Motor neuron (in vitro differentiated cells): ENCODE measurements at regions not wholly inside any gene's neighbourhood (a gene's known extent, or its start where the extent isn't known, plus 50 kb on each side); places are given as distances from the start of the nearest gene placed in this dataset.
"Not testable (repeated sequence)": the region's sequence is repeated elsewhere in the genome, so short reads cannot be mapped to it uniquely, and the experiment has no call there.

Experiments used
- ATAC-seq, 8 experiments: fragments of 200-7000 bp; cut with Tn5 transposase; replicated peaks in 6 of 8; 2 replicates each; pipeline ENCODE4 v1.8.0; 2021; ENCODE audit warnings: mild to moderate bottlenecking in 8 of 8, moderate library complexity in 8 of 8
- H3K27ac ChIP-seq, 2 donors: fragments of 250-450 bp; sonication (Bioruptor Pico); 2 replicates each; pipeline ENCODE4 v1.9.0; 2021; ENCODE audit warnings: antibody characterized with exemption in 2 of 2, mild to moderate bottlenecking in 2 of 2, moderate library complexity in 1 of 2
- H3K4me1 ChIP-seq, 2 donors: fragments of 250-450 bp; sonication (Bioruptor Pico); replicated peaks in 1 of 2; 2 replicates each; pipeline ENCODE4 v1.6.1; 2021; ENCODE audit warnings: antibody characterized with exemption in 2 of 2, mild to moderate bottlenecking in 2 of 2, moderate library complexity in 1 of 2
- H3K4me3 ChIP-seq, 5 donors: fragments of 250-450 bp; sonication (Bioruptor Pico); 2 replicates each; pipeline ENCODE4 v1.9.0; 2021; ENCODE audit warnings: antibody characterized with exemption in 5 of 5, mild to moderate bottlenecking in 5 of 5, moderate library complexity in 4 of 5
- WGBS, 10 experiments: fragments of 450-650 bp; shearing (Covaris generic); methylation state at CpG; one replicate each; pipeline ENCODE4 v1.0.0; 2022; 5-methylcytosine and 5-hydroxymethylcytosine counted together
- in situ Hi-C, 9 experiments: fragments of 400-800 bp; cut with MboI; loops; one replicate each; pipeline ENCODE4 v1.15.0; 2021; ENCODE audit warnings: low sequenced_read_pairs in 9 of 9, low pct_unique_long_range_greater_than_20kb in 2 of 9; ENCODE audit not compliant: unreplicated experiment in 9 of 9

DNA sequence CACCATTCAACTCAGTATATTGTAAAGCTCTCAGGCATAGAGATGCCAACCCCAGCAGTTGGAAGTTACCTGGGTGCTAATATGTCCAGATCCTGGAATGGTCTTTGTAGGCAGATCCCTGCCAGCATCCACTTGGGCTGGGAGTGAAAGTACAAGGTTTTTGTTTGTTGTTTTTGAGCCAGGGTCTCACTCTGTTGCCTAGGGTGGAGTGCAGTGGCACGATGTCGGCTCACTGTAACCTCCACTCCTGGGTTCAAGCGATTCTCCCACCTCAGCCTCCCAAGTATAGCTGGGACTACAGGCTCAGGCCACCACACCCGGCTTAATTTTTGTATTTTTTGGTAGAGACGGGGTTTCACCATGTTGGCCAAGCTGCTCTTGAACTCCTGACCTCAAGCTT lies 177.6 kb downstream of the IRF8 start:
- peaks cover 0 to 10% of the 10 kb centered on the region in 2 donors for H3K4me1 ChIP-seq
- in situ Hi-C loops: loop anchor here in 6 of 9 experiments (10.0 kb wide), 1 partner anchor 438 kb away; the partner anchor contains the start of gene FOXF1 (in 6 of the 6)
- H3K4me3 ChIP-seq: no peak overlapping the region
- WGBS, 10 experiments: 70 to 100% (median 89%) methylated on average over 1 to 5 of the region's 5 CpGs; no CpG with 5 or more reads in 3 of the 10 experiments
- no peak overlapping the region for H3K27ac ChIP-seq
- ATAC-seq: no peak

DNA sequence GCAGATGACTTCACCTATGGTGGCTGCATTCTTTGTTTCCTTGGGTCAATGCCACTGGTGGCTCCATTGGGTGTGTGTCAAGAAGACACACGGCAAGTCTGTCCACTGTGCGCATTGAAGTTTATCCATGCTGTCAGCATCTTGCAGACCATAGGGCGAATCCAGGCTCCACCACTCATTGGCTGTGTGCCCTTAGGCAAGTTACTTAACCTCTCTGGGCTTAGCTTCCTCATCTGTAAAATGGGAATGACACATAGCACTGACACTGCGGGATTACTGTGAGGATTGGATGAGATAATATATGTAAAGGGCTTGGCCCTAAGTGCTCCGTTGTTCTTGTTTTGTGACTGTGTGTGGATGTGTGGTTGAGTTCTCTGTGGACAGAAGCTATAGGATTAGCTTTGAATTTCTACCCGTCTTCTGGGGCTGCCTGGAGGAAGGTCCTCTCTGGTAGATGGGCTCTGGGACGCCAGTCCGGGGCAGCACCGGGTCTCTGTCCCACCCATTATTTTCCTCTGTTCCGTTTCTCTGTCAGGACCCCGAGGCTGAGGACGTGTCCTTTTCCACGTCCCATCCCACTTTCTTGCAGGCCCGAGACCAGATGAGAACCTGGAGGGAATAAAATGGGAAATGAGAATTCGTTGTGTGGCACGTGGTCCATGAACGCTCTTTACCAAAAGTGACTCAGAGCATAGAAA lies 178.4 kb downstream of the IRF8 start:
- H3K27ac ChIP-seq: no peak overlapping the region
- no peak overlapping the region for H3K4me3 ChIP-seq
- peaks cover 0 to 14% of the 10 kb centered on the region in 2 donors for H3K4me1 ChIP-seq
- 20 to 100% (median 85%) methylated on average over 1 to 15 of the region's 17 CpGs; no CpG with 5 or more reads in 2 of the 10 experiments for WGBS, 10 experiments
- in situ Hi-C loops: loop anchor here in 6 of 9 experiments (10.0 kb wide), 1 partner anchor 437 kb away; the partner anchor contains the start of gene FOXF1 (in 6 of the 6)
- no peak for ATAC-seq

DNA sequence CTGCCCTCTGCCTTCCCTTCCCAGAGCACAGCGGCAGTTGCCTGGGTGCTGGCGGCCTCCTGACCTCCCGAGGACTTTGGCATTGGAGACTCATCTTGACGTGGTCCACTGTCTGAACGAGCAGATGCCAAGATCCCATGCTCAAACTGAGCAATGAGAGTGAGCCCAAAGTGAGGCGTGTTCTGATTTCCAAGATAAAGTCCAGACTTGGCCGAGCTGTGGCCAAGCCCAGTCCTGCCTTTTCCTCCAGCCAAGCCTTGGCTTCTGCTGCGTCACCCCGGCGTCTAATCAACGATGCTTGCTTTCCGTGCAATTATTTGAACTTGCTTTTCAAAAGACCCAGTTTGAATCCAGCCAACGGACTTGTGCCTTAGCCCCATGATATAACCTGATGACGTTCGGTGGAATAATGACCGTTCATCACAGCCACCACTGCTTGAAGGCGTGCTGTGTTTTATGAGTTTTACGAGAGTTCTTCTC lies 179.2 kb downstream of the IRF8 start:
- ATAC-seq: no peak
- in situ Hi-C loops: loop anchor here in 6 of 9 experiments (10.0 kb wide), 1 partner anchor 437 kb away; the partner anchor contains the start of gene FOXF1 (in 6 of the 6)
- Histone ChIP-seq H3K27ac (no peak overlapping the region), H3K4me1 (peaks cover 4 to 18% of the 10 kb centered on the region in 2 donors), H3K4me3 (no peak overlapping the region)
- WGBS, 10 experiments: 50 to 90% (median 82%) methylated on average over 2 to 16 of the region's 18 CpGs; no CpG with 5 or more reads in 2 of the 10 experiments

DNA sequence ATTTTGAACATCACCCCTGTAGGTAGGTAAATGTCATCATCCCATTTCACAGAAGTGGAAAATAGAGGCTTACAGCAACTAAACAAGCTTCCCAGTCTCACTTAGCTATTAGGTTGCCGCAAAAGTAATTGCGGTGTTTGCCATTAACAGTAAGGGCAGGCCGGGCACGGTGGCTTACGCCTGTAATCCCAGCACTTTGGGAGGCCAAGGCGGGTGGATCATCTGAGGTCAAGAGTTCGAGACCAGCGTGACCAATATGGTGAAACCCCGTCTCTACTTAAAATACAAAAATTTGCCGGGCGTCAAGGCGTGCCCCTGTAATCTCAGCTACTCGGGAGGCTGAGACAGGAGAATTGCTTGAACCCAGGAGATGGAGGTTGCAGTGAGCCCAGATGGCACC lies 179.7 kb downstream of the IRF8 start:
- WGBS, 10 experiments: 53 to 100% (median 93%) methylated on average over 2 to 9 of the region's 13 CpGs; no CpG with 5 or more reads in 4 of the 10 experiments
- H3K27ac ChIP-seq, ATAC-seq, H3K4me3 ChIP-seq: not testable (repeated sequence)
- in situ Hi-C loops: loop anchor here in 6 of 9 experiments (10.0 kb wide), 1 partner anchor 436 kb away; the partner anchor contains the start of gene FOXF1 (in 6 of the 6)
- H3K4me1 ChIP-seq: peaks cover 4 to 18% of the 10 kb centered on the region in 2 donors

DNA sequence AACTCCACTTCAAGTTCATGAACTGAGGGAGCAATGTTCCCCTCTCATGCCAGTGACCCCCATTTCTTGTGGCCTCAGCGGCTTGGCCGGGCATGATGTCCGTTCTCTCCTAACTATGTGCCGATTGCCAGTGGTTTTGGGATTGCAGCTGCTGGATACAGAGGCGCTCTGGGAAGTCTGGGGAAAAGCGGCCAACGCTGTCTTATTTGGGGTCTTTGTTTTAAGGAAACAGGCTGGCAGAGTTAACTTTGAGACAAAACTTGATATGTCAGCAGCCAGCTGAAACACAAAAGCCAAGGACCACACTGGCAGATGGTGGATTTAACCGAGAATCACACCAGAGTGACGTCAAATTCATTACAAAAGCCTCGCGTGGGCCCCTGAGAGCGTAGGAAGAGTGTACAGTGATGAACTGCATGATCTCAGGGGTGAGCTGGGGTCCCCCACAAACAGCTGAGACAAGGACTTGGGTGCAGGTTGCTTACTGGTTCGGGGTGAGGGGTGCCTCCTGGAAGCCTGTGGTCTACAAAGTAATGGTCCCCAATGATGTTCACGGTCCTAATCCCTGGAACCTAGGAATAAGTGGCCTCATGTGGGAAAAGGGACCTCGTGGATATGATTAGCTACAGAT lies 180.4 kb downstream of the IRF8 start:
- WGBS, 10 experiments: 36 to 94% (median 68%) methylated on average over 3 to 15 of the region's 15 CpGs; no CpG with 5 or more reads in 2 of the 10 experiments
- H3K27ac ChIP-seq: no peak overlapping the region
- peaks cover 4 to 18% of the 10 kb centered on the region in 2 donors for H3K4me1 ChIP-seq
- no peak for ATAC-seq
- in situ Hi-C loops: loop anchor here in 6 of 9 experiments (10.0 kb wide), 1 partner anchor 435 kb away; the partner anchor contains the start of gene FOXF1 (in 6 of the 6)
- H3K4me3 ChIP-seq: no peak overlapping the region

DNA sequence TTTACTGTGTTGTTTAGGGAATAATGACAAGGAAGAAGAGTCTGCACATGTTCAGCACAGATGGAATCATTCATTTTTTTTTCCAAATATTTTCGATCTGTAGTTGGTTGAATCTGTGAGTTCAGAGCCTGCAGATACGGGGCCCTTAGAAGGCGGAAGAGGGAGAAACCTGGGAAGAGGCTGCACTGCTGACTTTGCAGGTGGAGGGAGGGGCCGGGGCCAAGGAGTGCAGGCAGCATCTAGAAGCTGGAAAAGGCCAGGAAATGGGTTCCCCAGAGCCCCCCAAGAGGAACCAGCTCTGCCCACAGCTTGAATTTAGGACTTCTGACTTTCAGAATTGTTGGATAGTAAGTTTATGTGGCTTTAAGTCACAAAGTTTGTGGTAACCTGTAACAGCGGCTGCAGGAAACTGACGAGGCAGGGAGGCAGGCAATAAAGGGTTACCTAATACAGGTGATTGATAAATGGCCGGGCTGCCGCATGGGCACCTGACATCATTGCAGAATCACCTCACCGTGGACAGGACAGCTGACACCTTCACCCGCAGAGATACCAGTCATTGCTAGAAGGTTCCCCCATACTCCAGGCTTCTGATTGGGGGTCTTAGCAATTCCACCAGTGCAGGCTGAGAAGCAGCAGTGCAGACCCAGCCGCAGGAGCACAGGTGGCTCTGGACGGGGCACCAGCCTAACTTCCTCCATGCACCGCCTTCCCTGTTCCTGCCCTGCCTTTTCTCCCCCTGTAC lies 181.3 kb downstream of the IRF8 start:
- no peak overlapping the region for H3K4me3 ChIP-seq
- no peak overlapping the region for H3K27ac ChIP-seq
- no peak for ATAC-seq
- H3K4me1 ChIP-seq: peaks cover 4 to 9% of the 10 kb centered on the region in 2 donors
- in situ Hi-C loops: no loop called here
- WGBS, 10 experiments: 0 to 85% (median 58%) methylated on average over 1 to 9 of the region's 13 CpGs; no CpG with 5 or more reads in 1 of the 10 experiments

DNA sequence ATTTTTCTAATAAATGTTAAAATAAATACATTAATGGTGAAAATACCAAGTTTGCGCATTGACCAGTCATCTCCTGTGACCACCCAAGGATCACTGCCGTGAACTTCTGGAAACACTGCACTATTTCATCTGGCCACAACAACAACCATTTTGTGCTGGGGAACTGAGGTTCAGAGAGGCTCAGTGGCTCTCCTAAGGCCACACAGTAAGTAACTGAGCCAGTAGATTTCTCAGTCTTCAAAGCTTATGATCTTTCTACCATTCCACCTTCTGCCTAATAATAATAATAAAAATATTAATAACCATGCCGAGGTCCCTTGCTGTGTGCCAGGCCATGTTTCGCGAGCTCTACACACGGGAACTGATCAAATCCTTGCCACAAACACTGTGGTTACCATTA lies 182.0 kb downstream of the IRF8 start:
- in situ Hi-C loops: no loop called here
- Histone ChIP-seq H3K27ac (no peak overlapping the region), H3K4me3 (no peak overlapping the region), H3K4me1 (peaks cover 4 to 9% of the 10 kb centered on the region in 2 donors)
- no peak for ATAC-seq
- 33 to 100% (median 78%) methylated on average over 2 to 6 of the region's 6 CpGs; no CpG with 5 or more reads in 1 of the 10 experiments for WGBS, 10 experiments

DNA sequence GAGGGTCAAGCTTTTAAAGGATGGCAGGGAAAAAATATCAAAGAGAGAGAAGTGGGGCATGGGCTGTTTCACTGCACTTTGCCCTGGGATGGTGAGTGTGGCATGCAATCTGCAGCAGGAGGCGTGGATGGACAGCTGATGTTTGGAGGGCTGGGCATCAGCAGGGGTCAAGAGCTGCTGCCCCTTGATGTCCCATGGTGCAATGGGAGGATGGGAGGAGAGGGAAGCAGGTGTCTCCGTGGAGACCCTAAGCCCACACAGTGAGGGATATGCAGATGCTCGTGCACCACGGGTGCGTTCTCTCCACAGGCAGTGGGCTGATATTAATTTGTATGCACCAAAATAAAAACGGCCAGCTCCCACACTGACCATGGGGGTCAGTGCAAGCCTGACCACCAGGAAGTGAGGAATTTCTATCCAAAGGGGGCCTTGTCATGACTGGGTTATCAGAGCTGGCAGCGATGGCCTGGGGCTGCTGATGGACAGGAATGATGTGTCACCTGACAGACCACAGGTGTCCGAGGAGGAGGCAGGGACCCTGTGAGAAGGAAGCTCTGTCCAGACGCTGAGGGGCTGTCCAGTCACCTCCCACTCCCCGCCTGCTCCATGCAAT lies 183.6 kb downstream of the IRF8 start:
- Histone ChIP-seq H3K4me1 (peaks cover 4 to 9% of the 10 kb centered on the region in 2 donors), H3K4me3 (no peak overlapping the region), H3K27ac (no peak overlapping the region)
- WGBS, 10 experiments: 0 to 63% (median 20%) methylated on average over 1 to 6 of the region's 10 CpGs; no CpG with 5 or more reads in 3 of the 10 experiments
- in situ Hi-C loops: no loop called here
- ATAC-seq: peak in 5 of 8 experiments; percentile 64 to 83 (median 75)

DNA sequence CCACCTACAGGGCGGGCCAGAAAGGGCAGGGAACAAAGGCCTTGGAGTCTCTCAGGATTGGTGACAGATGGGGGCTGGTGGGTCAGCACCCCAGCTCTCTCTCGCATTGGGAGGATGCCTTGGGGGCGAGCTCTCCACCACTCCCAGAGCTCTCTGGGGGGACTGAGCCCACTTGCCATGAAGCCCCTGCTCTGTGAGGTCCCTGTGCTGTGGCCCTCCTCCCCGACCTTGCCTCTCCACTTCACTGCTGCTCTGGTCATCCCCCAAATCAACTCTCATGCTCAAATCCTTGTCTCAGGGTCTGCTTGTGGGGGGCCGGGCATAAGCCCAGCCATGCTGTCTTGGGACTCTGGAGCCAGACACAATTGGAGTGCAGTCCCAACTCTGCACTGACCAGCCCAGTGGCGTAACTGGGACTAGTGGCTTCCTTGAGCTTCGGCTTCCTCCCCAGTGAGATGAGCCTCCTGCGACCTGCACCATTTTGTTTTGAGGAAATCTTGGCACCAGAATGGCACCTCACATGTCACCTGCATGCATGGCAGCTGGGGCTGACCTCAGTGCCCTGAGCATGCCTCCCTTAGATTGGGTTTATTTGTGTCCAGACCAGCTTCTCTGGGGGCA lies 184.5 kb downstream of the IRF8 start:
- in situ Hi-C loops: no loop called here
- Histone ChIP-seq H3K4me1 (peaks cover 11 to 17% of the 10 kb centered on the region in 2 donors), H3K27ac (no peak overlapping the region), H3K4me3 (no peak overlapping the region)
- WGBS, 10 experiments: 0 to 92% (median 80%) methylated on average over 1 to 4 of the region's 8 CpGs; no CpG with 5 or more reads in 5 of the 10 experiments
- no peak for ATAC-seq

DNA sequence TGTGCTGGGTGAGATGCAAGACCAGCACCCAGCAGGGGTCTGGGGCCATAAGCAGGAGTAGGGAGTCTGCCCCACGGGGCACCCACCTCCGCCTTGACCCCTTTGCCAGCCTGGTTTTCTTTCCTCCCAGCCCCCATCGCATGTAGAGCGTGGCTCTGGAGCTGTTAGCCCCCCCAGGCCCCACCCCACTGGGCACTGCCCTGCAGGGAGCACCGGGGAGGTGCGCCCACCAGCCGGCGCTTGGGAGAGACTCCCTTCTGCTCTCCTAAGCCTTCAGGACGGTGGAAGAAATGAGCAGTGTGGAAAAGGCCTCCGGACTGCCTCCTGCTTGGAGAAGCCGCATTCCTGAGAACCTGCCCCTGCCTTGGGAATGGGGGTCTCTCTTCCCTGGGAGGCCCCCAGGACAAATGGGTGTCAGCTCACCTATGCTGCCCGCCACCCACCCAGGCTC lies 186.2 kb downstream of the IRF8 start:
- Histone ChIP-seq H3K4me3 (no peak overlapping the region), H3K4me1 (peaks cover 11 to 22% of the 10 kb centered on the region in 2 donors), H3K27ac (no peak overlapping the region)
- WGBS, 10 experiments: 60 to 100% (median 100%) methylated on average over 1 to 3 of the region's 12 CpGs; no CpG with 5 or more reads in 7 of the 10 experiments
- ATAC-seq: no peak
- in situ Hi-C loops: no loop called here

DNA sequence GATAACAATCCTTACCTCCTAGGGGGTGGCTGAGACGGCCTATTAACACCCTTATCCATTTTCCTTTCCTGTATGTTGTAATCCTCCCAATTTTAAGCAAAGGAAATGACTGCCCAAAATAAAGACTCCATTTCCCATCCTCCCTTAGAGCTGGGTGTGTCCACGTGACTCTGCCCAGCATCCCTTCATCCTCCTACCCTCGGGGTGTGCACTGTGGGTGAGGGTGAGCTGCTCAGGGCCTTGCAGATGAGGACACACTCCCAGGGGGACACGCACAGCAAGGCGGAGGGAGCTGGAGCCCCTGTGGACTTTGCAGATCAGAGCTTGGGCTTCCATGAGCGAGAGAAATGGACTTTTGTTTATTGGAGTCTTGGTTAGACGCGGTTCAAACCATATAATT lies 186.8 kb downstream of the IRF8 start:
- peaks cover 11 to 22% of the 10 kb centered on the region in 2 donors for H3K4me1 ChIP-seq
- no peak for ATAC-seq
- in situ Hi-C loops: no loop called here
- H3K27ac ChIP-seq: no peak overlapping the region
- H3K4me3 ChIP-seq: no peak overlapping the region
- 38 to 100% (median 80%) methylated on average over 1 to 4 of the region's 8 CpGs; no CpG with 5 or more reads in 3 of the 10 experiments for WGBS, 10 experiments

DNA sequence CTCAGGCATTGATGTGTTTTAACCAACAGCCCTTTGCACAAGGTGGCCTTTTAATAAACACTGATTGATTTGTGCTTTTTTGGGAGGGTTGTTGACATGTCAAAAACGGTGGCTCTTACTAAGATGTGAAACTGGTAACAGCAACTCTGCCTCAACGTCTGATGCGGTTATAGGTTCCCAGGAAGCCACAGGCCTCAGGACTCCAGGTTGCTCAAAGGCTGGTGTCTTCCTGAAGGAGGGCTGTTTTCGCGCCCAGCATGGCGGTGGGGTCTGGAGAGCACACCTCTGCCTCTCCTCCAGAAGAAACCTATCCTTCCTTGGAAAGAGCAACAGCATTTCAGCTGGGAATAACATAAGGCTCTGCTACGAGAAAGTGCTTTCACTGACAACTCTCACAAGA lies 187.5 kb downstream of the IRF8 start:
- WGBS, 10 experiments: 17 to 90% (median 83%) methylated on average over 1 to 5 of the region's 7 CpGs; no CpG with 5 or more reads in 5 of the 10 experiments
- Histone ChIP-seq H3K4me1 (peaks cover 11 to 22% of the 10 kb centered on the region in 2 donors), H3K4me3 (no peak overlapping the region), H3K27ac (no peak overlapping the region)
- no peak for ATAC-seq
- in situ Hi-C loops: no loop called here
